Fibroblast of pulmonary artery (primary cell): ENCODE measurements at regions not wholly inside any gene's neighbourhood (a gene's known extent, or its start where the extent isn't known, plus 50 kb on each side); places are given as distances from the start of the nearest gene placed in this dataset.

Experiments used
- DNase-seq: peaks from one replicate; pipeline ENCODE4 v3.0.0-alpha.2; 2010; ENCODE audit warnings: low read depth
- H3K4me3 ChIP-seq: replicated peaks from 2 replicates; pipeline ENCODE4 v1.5.1; 2011; ENCODE audit warnings: low read depth, mild to moderate bottlenecking, control low read depth, low read length, moderate library complexity
- CTCF ChIP-seq: IDR thresholded peaks from 2 replicates; pipeline ENCODE4 v1.5.1; 2011; ENCODE audit warnings: mild to moderate bottlenecking, control low read depth, low read length, inconsistent platforms; ENCODE audit errors: missing control alignments

- no peak for TF ChIP-seq CTCF
- no peak overlapping the region for H3K4me3 ChIP-seq
- peak; percentile 7 for DNase-seq
These were observed 90.9 kb upstream of the GRIA1 start for GRCh38 chr5:153399595-153399994.

- DNase-seq, result no peak
- H3K4me3 ChIP-seq, result no peak overlapping the region
- TF ChIP-seq CTCF, result no peak
These were observed 89.5 kb upstream of the GRIA1 start for GRCh38 chr5:153400931-153401330.

- no peak overlapping the region for H3K4me3 ChIP-seq
- DNase-seq, result peak; percentile 10
- no peak for TF ChIP-seq CTCF
These were observed 87.9 kb upstream of the GRIA1 start for GRCh38 chr5:153402550-153402949.

GRCh38 chr5:153403470-153403869 lies 87.0 kb upstream of the GRIA1 start:
- no peak for TF ChIP-seq CTCF
- H3K4me3 ChIP-seq, result no peak overlapping the region
- DNase-seq, result no peak

GRCh38 chr5:153404747-153405146 lies 85.7 kb upstream of the GRIA1 start:
- TF ChIP-seq CTCF, result no peak
- DNase-seq, result no peak
- no peak overlapping the region for H3K4me3 ChIP-seq

- DNase-seq, result no peak
- no peak overlapping the region for H3K4me3 ChIP-seq
- TF ChIP-seq CTCF, result no peak
These were observed 68.8 kb upstream of the GRIA1 start for GRCh38 chr5:153421676-153422075.

GRCh38 chr5:153425914-153426313 lies 64.6 kb upstream of the GRIA1 start:
- H3K4me3 ChIP-seq, result no peak overlapping the region
- TF ChIP-seq CTCF, result peak; percentile 4
- DNase-seq, result no peak
